Right lobe of liver (tissue), 6 donors: ENCODE measurements at regions not wholly inside any gene's neighbourhood (a gene's known extent, or its start where the extent isn't known, plus 50 kb on each side); places are given as distances from the start of the nearest gene placed in this dataset.
A peak's percentile ranks its signal among the peaks of the same experiment; 100 is the strongest.

ENCODE experiments used
- ATAC-seq, 4 donors: fragments of 200-7000 bp; cut with Tn5 transposase; one replicate each; pipeline ENCODE4 v1.9.1; 2020; ENCODE audit warnings: mild to moderate bottlenecking in 4 of 4, moderate library complexity in 4 of 4
- DNase-seq, 3 donors: peaks; one replicate each; pipeline ENCODE4 v3.0.0-alpha.2; 2020
- H3K27ac ChIP-seq, 3 donors: fragments of 200-600 bp; one replicate each; pipeline ENCODE4 v1.8.0; 2022
- H3K27me3 ChIP-seq, 2 donors: fragments of 200-600 bp; one replicate each; pipeline ENCODE4 v1.8.0; 2022
- H3K36me3 ChIP-seq, 4 donors: fragments of 200-600 bp; sonication (generic) in 1 of 4; one replicate each; pipeline versions ENCODE4 v1.5.1 to v1.8.0; 2017 to 2022; ENCODE audit warnings: control low read depth in 1 of 4
- H3K4me1 ChIP-seq, 4 donors: fragments of 200-600 bp; sonication (generic) in 1 of 4; one replicate each; pipeline versions ENCODE4 v1.5.1 to v1.8.0; 2017 to 2022; ENCODE audit warnings: control low read depth in 1 of 4
- H3K4me3 ChIP-seq, 3 donors: fragments of 200-600 bp; one replicate each; pipeline ENCODE4 v1.8.0; 2022
- H3K9me3 ChIP-seq, 4 donors: fragments of 200-600 bp; sonication (generic) in 1 of 4; one replicate each; pipeline versions ENCODE4 v1.5.1 to v1.8.0; 2017 to 2022; ENCODE audit warnings: control low read depth in 1 of 4
- CTCF ChIP-seq, 4 donors: fragments of 200-600 bp in 3 of 4; fragments of 450-650 bp in 1 of 4; IDR thresholded peaks; one replicate each; pipeline versions ENCODE4 v1.5.1 to v1.8.0; 2016 to 2022; ENCODE audit warnings: antibody characterized with exemption in 4 of 4, mild to moderate bottlenecking in 2 of 4
- POLR2A ChIP-seq: fragments of 450-650 bp; IDR thresholded peaks from one replicate; pipeline ENCODE4 v1.6.1; 2017; ENCODE audit warnings: antibody characterized with exemption, mild to moderate bottlenecking
- WGBS: methylation state at CpG from one replicate; pipeline ENCODE4 v1.1.6; 2018; ENCODE audit warnings: low coverage, low lambda C conversion rate; ENCODE audit not compliant: insufficient coverage; ENCODE audit errors: missing lambda C conversion rate; 5-methylcytosine and 5-hydroxymethylcytosine counted together
- intact Hi-C, 2 donors: fragments of 100-400 bp; cut with DNase I; formaldehyde crosslinking; loops; one replicate each; pipeline versions ENCODE4 v1.11.2 to v1.14.1; 2022
- donor health status: DM: no; HTN: yes; CAD: no.
- donor health status: DM: no; HTN: no; CAD: no.
- donor health status: DM: no; HTN: no; CAD: no.
- donor health status: DM: no; HTN: yes; CAD: no.
- donor health status: DM: no; HTN: yes; CAD: no.

- H3K36me3 ChIP-seq = no peaks in the 10 kb centered on the region
- 86% methylated on average over 3 of the region's 3 CpGs for WGBS
- no peak overlapping the region for H3K27ac ChIP-seq
- H3K4me1 ChIP-seq = peaks cover 0 to under 1% (median 0%) of the 10 kb centered on the region in 4 donors
- no peaks in the 10 kb centered on the region for H3K9me3 ChIP-seq
- ATAC-seq (no peak), DNase-seq (no peak)
- intact Hi-C loops = no loop called here
- H3K27me3 ChIP-seq = no peaks in the 10 kb centered on the region
- no peak for TF ChIP-seq POLR2A
- no peak for TF ChIP-seq CTCF (IDR thresholded peaks at IDR 0.05)
- no peak overlapping the region for H3K4me3 ChIP-seq
Measured at GRCh38 chr2:236982693-236983455, 102.8 kb upstream of the COPS8 start.

- no peaks in the 10 kb centered on the region for H3K36me3 ChIP-seq
- no peaks in the 10 kb centered on the region for H3K27me3 ChIP-seq
- no peak for TF ChIP-seq CTCF (IDR thresholded peaks at IDR 0.05)
- no peak for TF ChIP-seq POLR2A
- H3K27ac ChIP-seq = no peak overlapping the region
- H3K9me3 ChIP-seq = no peaks in the 10 kb centered on the region
- no peak overlapping the region for H3K4me3 ChIP-seq
- intact Hi-C loops = no loop called here
- WGBS = 25% methylated on average over 1 of the region's 1 CpG
- peaks cover 0 to 12% (median under 1%) of the 10 kb centered on the region in 4 donors for H3K4me1 ChIP-seq
- DNase-seq = no peak
- no peak for ATAC-seq
Measured at GRCh38 chr2:236984046-236984445, 101.6 kb upstream of the COPS8 start.

GRCh38 chr2:236985761-236986339, 99.8 kb upstream of the COPS8 start:
- ATAC-seq = no peak
- TF ChIP-seq CTCF (IDR thresholded peaks at IDR 0.05) (no peak), POLR2A (no peak)

GRCh38 chr2:236986524-236987330, 99.0 kb upstream of the COPS8 start:
- Histone ChIP-seq H3K27me3 (no peaks in the 10 kb centered on the region), H3K27ac (no peak overlapping the region), H3K36me3 (no peaks in the 10 kb centered on the region), H3K9me3 (no peaks in the 10 kb centered on the region), H3K4me3 (no peak overlapping the region), H3K4me1 (peaks cover 0 to 16% (median 2%) of the 10 kb centered on the region in 4 donors)
- intact Hi-C loops = no loop called here
- peak; percentile 19 for TF ChIP-seq POLR2A
- no peak for TF ChIP-seq CTCF (IDR thresholded peaks at IDR 0.05)
- 62% methylated on average over 6 of the region's 10 CpGs for WGBS
- DNase-seq = no peak
- peak in 1 of 4 donors; percentile 30 for ATAC-seq

More at GRCh38 chr2:236985761-236986339, 99.8 kb upstream of the COPS8 start:
- H3K27ac ChIP-seq = no peak overlapping the region
- 85% methylated on average over 7 of the region's 7 CpGs for WGBS
- peaks cover 0 to 16% (median 2%) of the 10 kb centered on the region in 4 donors for H3K4me1 ChIP-seq
- no peaks in the 10 kb centered on the region for H3K9me3 ChIP-seq
- no peaks in the 10 kb centered on the region for H3K27me3 ChIP-seq
- H3K36me3 ChIP-seq = no peaks in the 10 kb centered on the region
- no peak for DNase-seq
- H3K4me3 ChIP-seq = no peak overlapping the region
- intact Hi-C loops = no loop called here
